ENCODE measurements at regions not wholly inside any gene's neighbourhood (a gene's known extent, or its start where the extent isn't known, plus 50 kb on each side); places are given as distances from the start of the nearest gene placed in this dataset.

DNA sequence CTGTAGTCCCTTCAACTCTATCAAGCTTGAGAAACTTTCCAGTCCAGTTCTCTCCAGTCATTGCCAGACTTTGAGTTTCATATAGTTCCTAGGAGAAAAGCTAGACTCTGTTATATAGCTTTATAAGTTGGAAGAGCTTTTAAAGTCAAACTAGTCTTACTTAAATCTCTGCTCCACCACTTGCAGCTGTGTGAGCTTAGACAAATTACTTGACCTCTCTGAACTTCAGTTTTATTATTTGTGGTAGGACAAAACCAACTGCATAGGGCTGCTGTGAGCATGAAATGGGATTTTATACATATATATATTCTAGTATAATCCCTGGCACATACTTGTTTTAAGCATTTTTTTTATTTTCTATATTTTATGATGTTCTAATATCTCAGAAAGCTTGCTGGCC, 338.7 kb upstream of the NR5A2 start:
- TF ChIP-seq CTCF (IDR thresholded peaks at IDR 0.05; ENCODE audit: borderline replicate concordance, extremely low read depth, low read length, poor library complexity, severe bottlenecking) (no peak), EZH2 (IDR thresholded peaks at IDR 0.05; ENCODE audit: borderline replicate concordance, low read depth, low read length, severe bottlenecking) (no peak)

All from DND-41 (cell line).